Gastrocnemius medialis (tissue), 4 donors: ENCODE measurements at regions not wholly inside any gene's neighbourhood (a gene's known extent, or its start where the extent isn't known, plus 50 kb on each side); places are given as distances from the start of the nearest gene placed in this dataset.

ENCODE experiments used
- CTCF ChIP-seq, 5 experiments: fragments of 450-650 bp in 3 of 5; fragments of 200-600 bp in 2 of 5; sonication (generic) in 2 of 5; IDR thresholded peaks in 4 of 5; conservative IDR thresholded peaks in 1 of 5; 1 replicate in 4 of 5; 2 replicates in 1 of 5; pipeline ENCODE4 v1.5.1; 2016 to 2019; ENCODE audit warnings: antibody characterized with exemption in 5 of 5, mild to moderate bottlenecking in 3 of 5, moderate library complexity in 3 of 5
- POLR2A ChIP-seq, 2 donors: fragments of 450-650 bp; IDR thresholded peaks; one replicate each; pipeline ENCODE4 v1.6.1; 2017; ENCODE audit warnings: antibody characterized with exemption in 2 of 2, mild to moderate bottlenecking in 2 of 2, moderate library complexity in 2 of 2

DNA sequence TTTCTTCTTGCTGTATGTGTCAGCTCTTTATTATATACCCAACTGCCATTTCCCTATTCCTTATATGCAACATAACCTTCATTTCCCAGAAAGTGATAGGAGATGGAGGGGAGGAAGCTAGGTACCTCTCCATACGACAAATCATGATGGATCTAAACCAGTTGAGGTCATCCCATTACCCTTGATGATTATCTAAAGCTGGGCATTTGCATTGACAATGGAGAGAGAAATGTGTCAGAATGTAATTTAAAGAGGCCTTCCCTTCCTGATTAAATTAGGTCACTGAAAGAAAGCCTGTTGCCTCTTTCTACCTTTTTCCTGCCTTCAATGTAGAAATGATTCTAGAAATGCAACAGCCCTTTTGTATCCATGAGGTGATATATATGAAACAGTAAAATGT is 81.9 kb downstream of the SUCNR1 start:
- TF ChIP-seq POLR2A (IDR thresholded peaks at IDR 0.05) (no peak), CTCF (IDR thresholded peaks at IDR 0.05 in 4 of 5, conservative IDR thresholded peaks at IDR 0.05 in 1 of 5) (no peak)
